Jurkat, Clone E6-1 (cell line): ENCODE measurements at regions not wholly inside any gene's neighbourhood (a gene's known extent, or its start where the extent isn't known, plus 50 kb on each side); places are given as distances from the start of the nearest gene placed in this dataset.

ENCODE experiments used
- DNase-seq: peaks from one replicate; pipeline ENCODE4 v3.0.0-alpha.2; 2011; ENCODE audit warnings: low read depth, low spot score
- H3K4me3 ChIP-seq: 2 replicates; pipeline ENCODE4 v1.5.1; 2011; ENCODE audit warnings: mild to moderate bottlenecking, low read length, control low read depth, moderate library complexity

- H3K4me3 ChIP-seq = no peak overlapping the region
- DNase-seq = no peak
Measured at GRCh38 chr13:31649766-31650165, 89.6 kb upstream of the RXFP2 start.

GRCh38 chr13:31653730-31654129, 85.6 kb upstream of the RXFP2 start:
- H3K4me3 ChIP-seq = no peak overlapping the region
- DNase-seq = no peak

GRCh38 chr13:31663880-31664585, 75.3 kb upstream of the RXFP2 start:
- no peak for DNase-seq
- no peak overlapping the region for H3K4me3 ChIP-seq

GRCh38 chr13:31670831-31671617, 68.3 kb upstream of the RXFP2 start:
- no peak overlapping the region for H3K4me3 ChIP-seq
- no peak for DNase-seq

GRCh38 chr13:31674051-31674450, 65.3 kb upstream of the RXFP2 start:
- H3K4me3 ChIP-seq = no peak overlapping the region
- DNase-seq = no peak

GRCh38 chr13:31675440-31675953, 63.8 kb upstream of the RXFP2 start:
- no peak overlapping the region for H3K4me3 ChIP-seq
- DNase-seq = no peak

GRCh38 chr13:31681133-31681532, 58.2 kb upstream of the RXFP2 start:
- no peak for DNase-seq
- H3K4me3 ChIP-seq = no peak overlapping the region

- H3K4me3 ChIP-seq = no peak overlapping the region
- DNase-seq = no peak
Measured at GRCh38 chr13:31684466-31684865, 54.9 kb upstream of the RXFP2 start.

- DNase-seq = no peak
- H3K4me3 ChIP-seq = no peak overlapping the region
Measured at GRCh38 chr13:31686670-31687425, 52.5 kb upstream of the RXFP2 start.
